Stomach smooth muscle (tissue), 2 donors: ENCODE measurements at regions not wholly inside any gene's neighbourhood (a gene's known extent, or its start where the extent isn't known, plus 50 kb on each side); places are given as distances from the start of the nearest gene placed in this dataset.
"Not testable (repeated sequence)": the region's sequence is repeated elsewhere in the genome, so short reads cannot be mapped to it uniquely, and the experiment has no call there.

Experiments used
- H3K27ac ChIP-seq: one replicate; pipeline ENCODE4 v1.7.0; 2013; ENCODE audit warnings: mild to moderate bottlenecking, low read length, inconsistent platforms
- H3K27me3 ChIP-seq, 2 donors: one replicate each; pipeline ENCODE4 v1.7.0; 2013; ENCODE audit warnings: low read length in 2 of 2; ENCODE audit not compliant: insufficient read depth in 2 of 2, control insufficient read depth in 1 of 2
- H3K36me3 ChIP-seq, 2 donors: one replicate each; pipeline ENCODE4 v1.7.0; 2013; ENCODE audit warnings: low read length in 2 of 2; ENCODE audit not compliant: control insufficient read depth in 2 of 2, insufficient read depth in 2 of 2
- H3K4me1 ChIP-seq: one replicate; pipeline ENCODE4 v1.7.0; 2013; ENCODE audit warnings: low read length; ENCODE audit not compliant: control insufficient read depth, insufficient read depth
- H3K4me3 ChIP-seq, 2 donors: one replicate each; pipeline ENCODE4 v1.7.0; 2013; ENCODE audit warnings: low read length in 2 of 2
- H3K9ac ChIP-seq, 2 donors: one replicate each; pipeline ENCODE4 v1.7.0; 2013; ENCODE audit warnings: low read length in 2 of 2, mild to moderate bottlenecking in 1 of 2
- H3K9me3 ChIP-seq, 2 donors: one replicate each; pipeline ENCODE4 v1.7.0; 2013; ENCODE audit warnings: low read length in 2 of 2; ENCODE audit not compliant: control insufficient read depth in 2 of 2
- donor health status: healthy.
- donor health status: Pancreatic carcinoma.

DNA sequence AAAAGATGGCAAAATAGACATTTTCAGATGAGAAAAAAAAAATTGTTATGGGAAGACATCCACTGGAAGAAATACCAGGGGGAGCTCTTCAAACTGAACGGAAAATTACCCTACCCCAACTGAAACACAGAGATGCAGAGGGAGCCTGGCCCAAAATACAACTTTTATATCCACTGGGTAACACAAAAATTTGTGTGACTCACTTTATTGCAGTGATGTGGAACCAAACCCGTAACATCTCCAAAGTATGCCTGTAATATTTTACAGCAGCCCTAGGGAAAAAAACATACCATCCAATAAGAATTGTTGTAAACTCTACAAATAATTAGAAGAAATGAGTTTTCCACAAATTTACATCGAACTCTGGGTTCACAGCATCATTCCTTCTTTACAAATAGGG is 152.6 kb upstream of the KCTD7 start:
- H3K36me3 ChIP-seq, H3K9me3 ChIP-seq, H3K27ac ChIP-seq, H3K27me3 ChIP-seq, H3K4me3 ChIP-seq, H3K4me1 ChIP-seq, H3K9ac ChIP-seq: not testable (repeated sequence)

DNA sequence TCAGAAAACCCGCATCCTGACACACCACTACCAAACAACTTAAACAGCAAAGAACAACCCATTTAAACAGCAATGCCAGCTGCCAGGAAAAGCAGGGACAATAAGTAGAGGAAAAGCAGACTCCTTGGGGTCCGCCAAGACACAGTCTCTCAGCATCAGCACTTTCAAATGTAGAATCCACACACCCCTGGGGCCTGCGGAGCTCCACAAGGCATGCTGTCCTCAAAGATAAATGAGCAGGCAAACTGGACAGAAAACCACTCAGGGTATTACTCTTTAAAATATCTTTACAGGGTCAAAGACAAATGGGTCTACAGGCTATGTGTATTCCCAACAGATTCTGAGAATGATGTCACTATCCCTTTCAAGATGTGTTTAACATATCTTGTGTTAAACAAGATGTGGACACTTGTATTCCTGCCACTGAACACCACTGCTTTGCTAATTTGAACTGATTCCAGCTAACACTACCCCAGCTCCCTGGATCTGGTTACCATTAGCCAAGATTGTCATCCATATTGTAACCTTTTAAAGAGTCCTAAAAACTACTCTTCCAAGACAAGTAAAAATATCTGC is 150.8 kb upstream of the KCTD7 start:
- H3K27ac ChIP-seq, H3K36me3 ChIP-seq, H3K27me3 ChIP-seq, H3K4me3 ChIP-seq, H3K9ac ChIP-seq, H3K4me1 ChIP-seq, H3K9me3 ChIP-seq: not testable (repeated sequence)

DNA sequence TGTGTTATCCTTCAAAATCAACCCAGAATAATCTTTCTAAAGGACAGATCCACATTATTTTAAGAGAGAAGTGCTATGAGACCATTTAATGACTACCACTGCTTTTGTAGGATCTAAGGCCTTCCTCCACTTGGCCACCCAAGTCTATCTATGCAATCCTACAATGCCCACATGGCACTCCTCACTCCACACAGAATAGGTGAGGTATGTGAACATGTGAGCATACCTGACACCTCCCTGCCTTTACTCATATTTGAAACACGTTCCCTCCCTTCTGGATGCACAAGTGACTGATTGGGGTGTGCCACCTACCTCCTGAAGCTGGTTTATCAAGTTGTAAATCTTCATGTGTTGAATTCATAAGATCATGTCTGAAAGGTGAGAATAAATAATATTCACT is 147.5 kb upstream of the KCTD7 start:
- H3K27ac ChIP-seq, H3K36me3 ChIP-seq, H3K27me3 ChIP-seq, H3K9ac ChIP-seq, H3K9me3 ChIP-seq, H3K4me1 ChIP-seq, H3K4me3 ChIP-seq: not testable (repeated sequence)

DNA sequence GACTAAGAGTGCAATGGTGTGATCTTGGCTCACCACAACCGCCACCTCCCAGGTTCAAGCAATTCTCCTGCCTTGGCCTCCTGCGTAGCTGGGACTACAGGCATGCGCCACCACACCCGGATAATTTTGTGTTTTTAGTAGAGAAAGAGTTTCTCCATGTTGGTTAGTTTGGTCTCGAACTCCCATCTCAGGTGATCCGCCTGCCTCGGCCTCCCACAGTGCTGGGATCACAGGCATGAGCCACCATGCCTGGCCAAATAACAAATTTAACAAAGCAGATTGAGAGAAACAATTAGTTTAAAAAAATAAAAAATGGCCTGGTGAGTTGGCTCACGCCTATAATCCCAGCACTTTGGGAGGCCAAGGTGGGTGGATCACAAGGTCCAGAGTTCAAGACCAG is 139.6 kb upstream of the KCTD7 start:
- H3K9me3 ChIP-seq, H3K4me1 ChIP-seq, H3K27ac ChIP-seq, H3K9ac ChIP-seq, H3K4me3 ChIP-seq, H3K27me3 ChIP-seq, H3K36me3 ChIP-seq: not testable (repeated sequence)

DNA sequence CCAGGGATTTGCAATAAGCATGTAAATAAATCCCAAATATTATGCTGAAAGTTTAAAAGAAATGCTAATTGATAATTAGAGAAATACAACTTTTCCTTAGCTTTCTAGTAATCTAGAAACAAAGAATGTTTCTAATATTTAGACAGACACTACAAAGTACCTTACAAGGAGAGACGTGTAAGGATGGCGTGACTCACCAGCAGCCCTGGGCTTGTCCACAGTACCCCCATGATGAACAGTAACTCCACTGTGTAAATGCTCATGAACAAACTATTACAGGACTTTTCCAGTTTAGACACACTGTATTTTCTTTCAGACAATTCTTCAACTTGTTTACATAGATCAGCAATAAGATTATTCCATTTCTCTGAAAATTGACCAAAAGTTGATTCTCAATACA is 138.9 kb upstream of the KCTD7 start:
- H3K4me1 ChIP-seq, H3K27ac ChIP-seq, H3K27me3 ChIP-seq, H3K9ac ChIP-seq, H3K4me3 ChIP-seq, H3K36me3 ChIP-seq, H3K9me3 ChIP-seq: not testable (repeated sequence)

DNA sequence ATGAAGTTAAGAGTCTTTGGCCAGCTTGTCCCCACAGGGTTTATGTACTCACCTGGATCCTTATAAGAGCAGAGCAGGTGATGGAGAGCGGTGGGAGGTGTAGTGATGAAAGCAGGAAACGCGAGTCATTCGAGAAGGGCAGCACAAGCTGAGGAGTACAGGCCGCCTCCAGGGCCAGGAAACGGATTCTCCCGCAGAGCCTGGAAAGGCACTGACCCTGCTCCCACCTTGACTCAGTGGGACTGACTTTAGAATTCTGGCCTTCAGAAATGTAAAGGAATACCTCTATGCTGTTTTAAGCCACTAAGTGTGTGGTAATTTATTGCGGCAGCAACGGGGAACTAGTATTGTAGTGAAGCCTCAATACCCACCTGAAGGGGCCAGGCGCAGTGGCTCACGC is 137.7 kb upstream of the KCTD7 start:
- not testable (repeated sequence) for H3K36me3 ChIP-seq, H3K9ac ChIP-seq, H3K9me3 ChIP-seq, H3K4me3 ChIP-seq, H3K4me1 ChIP-seq, H3K27ac ChIP-seq, H3K27me3 ChIP-seq

DNA sequence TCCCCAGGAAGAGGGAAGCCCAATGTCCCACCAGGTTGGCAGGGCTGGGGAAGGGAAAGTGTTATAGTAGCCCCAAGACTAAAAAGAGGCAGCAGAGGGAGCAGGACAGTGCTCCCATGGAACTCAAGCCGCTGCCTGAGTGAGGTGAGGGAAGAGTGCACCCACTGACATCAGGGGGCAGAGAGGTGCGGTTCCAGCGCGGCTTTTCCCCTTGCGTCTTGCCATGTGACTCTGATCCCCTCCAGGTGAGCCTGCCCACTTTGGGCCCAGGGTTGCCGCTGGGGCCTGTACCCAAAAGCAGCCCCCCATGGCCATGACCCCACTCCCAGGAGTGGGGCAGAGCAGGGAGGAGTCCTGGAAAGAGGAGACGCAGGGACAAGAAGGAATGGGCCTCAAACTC is 136.3 kb upstream of the KCTD7 start:
- Histone ChIP-seq H3K27ac (peak overlapping the region; percentile 97), H3K4me3 (peak overlapping the region; percentile 78 to 94)
- H3K9ac ChIP-seq, H3K4me1 ChIP-seq, H3K27me3 ChIP-seq, H3K36me3 ChIP-seq, H3K9me3 ChIP-seq: not testable (repeated sequence)

DNA sequence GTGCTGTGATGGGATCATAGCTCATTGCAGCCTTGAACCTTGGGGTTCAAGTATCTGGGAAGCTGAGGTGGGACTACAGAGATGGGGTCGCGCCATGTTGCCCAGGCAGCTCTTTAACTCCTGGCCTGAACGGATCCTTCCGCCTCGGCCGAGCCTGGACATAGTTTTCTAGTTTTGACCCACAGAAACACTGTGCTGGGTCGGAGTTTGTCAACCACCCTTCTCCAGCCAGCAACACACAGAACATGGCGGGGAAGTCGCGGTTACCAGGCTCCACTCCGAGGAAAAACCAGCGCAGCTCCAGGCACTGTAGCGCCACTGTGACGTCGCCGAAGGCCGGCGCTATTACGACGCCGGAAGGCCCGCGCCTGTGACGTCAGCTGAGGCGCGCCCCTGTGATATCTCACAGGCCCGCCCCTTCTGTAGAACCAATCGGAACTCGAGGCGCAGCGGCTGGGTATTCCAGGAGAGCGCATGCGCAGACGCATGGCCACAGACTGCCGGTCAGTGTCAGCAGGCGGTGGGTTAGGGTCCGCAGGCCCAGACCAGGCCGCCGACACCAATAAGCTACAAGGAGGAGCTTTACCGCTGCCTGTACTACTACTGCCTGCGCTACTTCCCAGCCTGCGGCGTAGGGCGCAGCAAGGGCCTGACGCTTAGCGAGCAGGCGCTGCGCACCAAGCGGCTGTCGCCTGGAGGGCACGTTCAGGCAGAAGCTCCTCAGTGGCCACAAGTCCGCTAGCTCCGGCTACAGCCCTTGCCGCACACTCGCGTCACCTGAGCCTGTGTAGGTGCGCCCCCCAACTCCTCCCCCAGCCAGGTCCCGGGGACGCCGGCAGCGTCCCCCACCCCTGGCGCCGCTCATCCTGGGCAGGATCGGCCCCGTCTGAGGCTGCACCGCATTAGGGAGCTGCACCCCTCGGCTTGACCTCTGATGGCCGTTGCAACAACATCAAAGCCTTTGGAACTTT is 135.2 kb upstream of the KCTD7 start:
- Histone ChIP-seq H3K4me3 (peak overlapping the region; percentile 78 to 94), H3K4me1 (peaks cover 7% of the 10 kb centered on the region), H3K36me3 (no peaks in the 10 kb centered on the region), H3K27me3 (no peaks in the 10 kb centered on the region), H3K9me3 (no peaks in the 10 kb centered on the region), H3K27ac (peak overlapping the region; percentile 97), H3K9ac (peak overlapping the region; percentile 87 to 97)

DNA sequence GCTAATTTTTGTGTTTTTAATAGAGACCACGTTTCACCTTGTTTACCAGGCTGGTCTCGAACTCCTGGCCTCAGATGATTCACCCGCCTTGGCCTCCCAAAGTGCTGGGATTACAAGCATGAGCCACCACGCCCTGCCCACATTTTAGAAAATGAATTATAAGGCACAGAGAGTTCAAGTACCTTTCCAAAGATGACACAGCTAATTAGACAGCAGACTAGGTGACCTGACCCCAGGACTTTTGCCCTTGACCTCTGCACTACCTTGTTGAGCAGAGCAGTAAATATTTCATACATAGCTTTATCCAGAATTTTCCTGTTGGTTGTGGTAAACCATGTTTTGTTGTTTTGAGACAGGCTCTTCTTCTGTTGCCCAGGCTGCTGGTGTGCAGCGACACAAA is 131.3 kb upstream of the KCTD7 start:
- no peaks in the 10 kb centered on the region for H3K9me3 ChIP-seq
- no peak overlapping the region for H3K27ac ChIP-seq
- H3K9ac ChIP-seq: no peak overlapping the region
- H3K4me3 ChIP-seq: no peak overlapping the region
- H3K4me1 ChIP-seq: peaks cover 7% of the 10 kb centered on the region
- H3K36me3 ChIP-seq: no peaks in the 10 kb centered on the region
- no peaks in the 10 kb centered on the region for H3K27me3 ChIP-seq

DNA sequence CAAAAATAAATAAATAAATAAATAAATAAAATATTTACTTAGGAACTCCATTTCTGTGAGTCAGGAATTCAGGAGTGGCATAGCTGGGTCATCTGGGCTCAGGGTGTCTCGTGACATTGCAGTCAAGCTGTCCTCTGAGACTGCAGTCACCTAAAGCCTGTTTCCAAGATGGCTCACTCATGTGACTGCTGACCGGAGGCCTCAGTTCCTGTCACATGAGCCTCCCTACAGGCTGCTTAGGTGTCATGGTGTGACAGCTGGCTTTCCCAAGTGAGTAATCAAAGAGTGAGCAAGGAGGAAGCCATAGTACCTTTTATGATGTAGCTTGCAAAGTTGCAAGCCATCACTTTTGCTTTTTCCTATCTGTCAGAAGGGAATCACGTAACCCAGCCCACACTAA is 128.6 kb upstream of the KCTD7 start:
- Histone ChIP-seq H3K9me3 (no peaks in the 10 kb centered on the region), H3K4me3 (no peak overlapping the region), H3K9ac (no peak overlapping the region), H3K36me3 (no peaks in the 10 kb centered on the region), H3K27me3 (peaks cover 2 to 18% of the 10 kb centered on the region in 2 donors), H3K27ac (no peak overlapping the region), H3K4me1 (no peaks in the 10 kb centered on the region)
